NT2/D1 (cell line): ENCODE measurements at regions not wholly inside any gene's neighbourhood (a gene's known extent, or its start where the extent isn't known, plus 50 kb on each side); places are given as distances from the start of the nearest gene placed in this dataset.

Experiments
- SUZ12 ChIP-seq: IDR thresholded peaks from 2 replicates; pipeline ENCODE4 v1.6.1; 2011; ENCODE audit not compliant: insufficient read length, insufficient read depth; ENCODE audit errors: extremely low read depth
- YY1 ChIP-seq: IDR thresholded peaks from 2 replicates; pipeline ENCODE4 v1.6.1; 2011; ENCODE audit not compliant: insufficient read length, insufficient read depth
- ZNF274 ChIP-seq: IDR thresholded peaks from 2 replicates; pipeline ENCODE4 v1.6.1; 2011; ENCODE audit warnings: mild to moderate bottlenecking, low read depth, low read length

GRCh38 chr15:38154255-38154654, 98.4 kb upstream of the SPRED1 start:
- TF ChIP-seq YY1 (no peak), SUZ12 (no peak), ZNF274 (no peak)
